Subcutaneous abdominal adipose tissue (tissue), 5 donors: ENCODE measurements at regions not wholly inside any gene's neighbourhood (a gene's known extent, or its start where the extent isn't known, plus 50 kb on each side); places are given as distances from the start of the nearest gene placed in this dataset.

Experiments
- H3K27ac ChIP-seq: one replicate; pipeline ENCODE4 v1.7.0; 2013; ENCODE audit warnings: low read depth, mild to moderate bottlenecking, inconsistent platforms, low read length, moderate library complexity
- H3K27me3 ChIP-seq, 5 donors: one replicate each; pipeline ENCODE4 v1.7.0; 2013; ENCODE audit warnings: low read length in 5 of 5, inconsistent platforms in 1 of 5; ENCODE audit not compliant: control insufficient read depth in 5 of 5, insufficient read depth in 4 of 5
- H3K36me3 ChIP-seq, 5 donors: one replicate each; pipeline ENCODE4 v1.7.0; 2013; ENCODE audit warnings: low read length in 5 of 5; ENCODE audit not compliant: control insufficient read depth in 5 of 5, insufficient read depth in 5 of 5
- H3K4me1 ChIP-seq, 5 donors: one replicate each; pipeline ENCODE4 v1.7.0; 2013; ENCODE audit warnings: low read length in 5 of 5, mild to moderate bottlenecking in 3 of 5, moderate library complexity in 1 of 5; ENCODE audit not compliant: control insufficient read depth in 5 of 5, insufficient read depth in 5 of 5
- H3K4me3 ChIP-seq, 5 donors: one replicate each; pipeline ENCODE4 v1.7.0; 2013; ENCODE audit warnings: low read length in 5 of 5, low read depth in 1 of 5
- H3K9ac ChIP-seq, 5 donors: one replicate each; pipeline ENCODE4 v1.7.0; 2013; ENCODE audit warnings: low read length in 5 of 5, mild to moderate bottlenecking in 4 of 5, moderate library complexity in 3 of 5
- H3K9me3 ChIP-seq, 5 donors: one replicate each; pipeline ENCODE4 v1.7.0; 2013; ENCODE audit warnings: low read length in 5 of 5; ENCODE audit not compliant: control insufficient read depth in 5 of 5
- donor health status: healthy.
- donor health status: healthy.
- donor health status: healthy.
- donor health status: healthy.
- donor health status: healthy.

DNA sequence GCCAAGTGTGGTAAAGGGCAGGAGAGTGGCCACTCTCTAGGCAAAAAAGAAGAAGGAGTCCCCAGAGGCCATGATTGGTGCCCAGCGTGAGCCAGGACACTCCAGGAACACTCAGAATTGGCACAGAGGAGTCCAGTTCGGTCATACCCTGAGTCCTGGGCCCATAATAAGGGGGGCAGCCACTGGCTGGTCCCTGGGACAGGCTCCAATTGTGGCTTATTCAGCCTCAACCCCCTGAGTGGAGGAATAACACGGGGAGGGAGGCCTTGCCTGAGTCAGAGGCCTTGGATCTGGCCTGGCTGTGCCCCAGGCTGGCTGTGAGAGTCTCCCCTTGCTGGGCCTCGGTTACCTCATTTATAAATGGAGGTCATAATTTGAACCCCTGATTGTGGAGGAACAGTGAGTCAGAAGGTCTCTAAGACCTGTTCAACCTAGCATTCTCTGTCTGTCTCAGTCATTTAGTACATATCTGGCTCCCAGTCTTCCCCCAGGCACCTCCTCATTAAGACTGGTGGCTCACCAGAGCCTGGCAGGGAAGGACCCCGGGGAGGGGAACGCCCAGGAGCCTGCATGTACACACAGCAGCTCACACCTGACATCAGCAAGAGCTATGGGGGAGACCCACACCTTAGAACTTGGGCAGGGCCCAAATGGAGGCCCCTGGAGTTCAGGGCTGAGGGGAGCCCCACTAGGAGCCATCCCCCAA, 95.9 kb upstream of the ATP2B2 start:
- no peak overlapping the region for H3K9ac ChIP-seq
- no peaks in the 10 kb centered on the region for H3K36me3 ChIP-seq
- no peak overlapping the region for H3K27ac ChIP-seq
- peaks cover 0 to 3% (median 0%) of the 10 kb centered on the region in 5 donors for H3K9me3 ChIP-seq
- H3K4me1 ChIP-seq: no peaks in the 10 kb centered on the region
- H3K27me3 ChIP-seq: peaks cover 3 to 29% (median 8%) of the 10 kb centered on the region in 5 donors
- H3K4me3 ChIP-seq: no peak overlapping the region

- peaks cover 0 to 2% (median 0%) of the 10 kb centered on the region in 5 donors for H3K9me3 ChIP-seq
Measured at GRCh38 chr3:10601857-10602230, 96.5 kb upstream of the ATP2B2 start.

DNA sequence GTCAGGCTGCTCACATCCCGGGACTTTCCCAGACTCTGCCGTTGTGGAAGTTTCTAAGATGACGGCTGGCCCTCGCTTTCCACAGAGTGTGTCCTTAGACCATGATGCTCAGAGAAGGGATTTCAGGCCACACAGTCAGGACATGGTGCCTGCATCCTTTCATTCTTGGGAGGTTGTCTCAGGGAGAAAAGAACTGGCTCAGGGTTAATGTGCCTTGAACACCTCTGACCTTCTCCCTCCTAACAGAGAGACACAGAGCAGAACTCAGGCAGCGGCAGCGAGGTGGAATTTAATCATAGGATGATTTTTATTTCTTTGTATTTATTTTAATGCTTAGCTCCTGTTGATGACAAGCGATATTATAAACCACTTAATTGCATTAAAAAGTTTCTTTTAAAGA, 96.9 kb upstream of the ATP2B2 start:
- no peak overlapping the region for H3K27ac ChIP-seq

More at GRCh38 chr3:10601857-10602230, 96.5 kb upstream of the ATP2B2 start:
- no peaks in the 10 kb centered on the region for H3K4me1 ChIP-seq
- H3K27me3 ChIP-seq: peaks cover 3 to 29% (median 10%) of the 10 kb centered on the region in 5 donors
- H3K4me3 ChIP-seq: no peak overlapping the region
- no peak overlapping the region for H3K27ac ChIP-seq
- H3K9ac ChIP-seq: no peak overlapping the region
- no peaks in the 10 kb centered on the region for H3K36me3 ChIP-seq

GRCh38 chr3:10602769-10603768, 97.7 kb upstream of the ATP2B2 start:
- Histone ChIP-seq H3K27me3 (peaks cover 3 to 34% (median 6%) of the 10 kb centered on the region in 5 donors), H3K9me3 (no peaks in the 10 kb centered on the region), H3K4me1 (no peaks in the 10 kb centered on the region), H3K27ac (no peak overlapping the region), H3K36me3 (no peaks in the 10 kb centered on the region), H3K9ac (no peak overlapping the region), H3K4me3 (no peak overlapping the region)

More for the DNA sequence above, 96.9 kb upstream of the ATP2B2 start:
- Histone ChIP-seq H3K4me1 (no peaks in the 10 kb centered on the region), H3K9me3 (no peaks in the 10 kb centered on the region), H3K4me3 (no peak overlapping the region), H3K27me3 (peaks cover 3 to 30% (median 6%) of the 10 kb centered on the region in 5 donors), H3K9ac (no peak overlapping the region), H3K36me3 (no peaks in the 10 kb centered on the region)

DNA sequence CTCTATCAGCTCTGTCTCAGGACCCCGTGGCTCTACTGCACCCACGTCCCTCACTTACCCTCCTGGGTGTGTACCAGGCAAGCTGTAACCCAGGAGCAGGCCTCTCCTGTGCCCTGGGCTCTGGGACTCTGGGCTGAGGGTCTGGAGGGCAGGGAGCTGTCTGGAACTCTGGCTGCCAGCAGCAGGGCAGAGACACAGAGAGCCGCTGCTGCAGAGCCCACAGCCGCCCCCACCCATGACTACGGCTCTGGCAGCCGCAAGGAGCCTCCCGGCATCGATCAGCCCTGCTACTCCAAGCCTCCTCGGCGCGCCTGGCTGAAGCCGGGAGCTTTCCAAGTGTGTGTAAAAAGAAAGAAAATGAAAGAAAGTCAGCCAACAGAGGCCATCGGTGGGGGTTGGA, 103.7 kb upstream of the ATP2B2 start:
- no peaks in the 10 kb centered on the region for H3K4me1 ChIP-seq

GRCh38 chr3:10614168-10614567, 108.8 kb upstream of the ATP2B2 start:
- Histone ChIP-seq H3K27me3 (peaks cover 4 to 14% (median 7%) of the 10 kb centered on the region in 5 donors), H3K4me1 (no peaks in the 10 kb centered on the region), H3K4me3 (no peak overlapping the region), H3K27ac (no peak overlapping the region), H3K36me3 (no peaks in the 10 kb centered on the region), H3K9ac (no peak overlapping the region), H3K9me3 (peaks cover 0 to 25% (median 18%) of the 10 kb centered on the region in 5 donors)

More for the DNA sequence above, 103.7 kb upstream of the ATP2B2 start:
- H3K27ac ChIP-seq: no peak overlapping the region
- H3K27me3 ChIP-seq: peaks cover 0 to 13% (median 10%) of the 10 kb centered on the region in 5 donors
- no peak overlapping the region for H3K9ac ChIP-seq
- no peak overlapping the region for H3K4me3 ChIP-seq
- no peaks in the 10 kb centered on the region for H3K36me3 ChIP-seq
- H3K9me3 ChIP-seq: peaks cover 0 to 25% (median 18%) of the 10 kb centered on the region in 5 donors

DNA sequence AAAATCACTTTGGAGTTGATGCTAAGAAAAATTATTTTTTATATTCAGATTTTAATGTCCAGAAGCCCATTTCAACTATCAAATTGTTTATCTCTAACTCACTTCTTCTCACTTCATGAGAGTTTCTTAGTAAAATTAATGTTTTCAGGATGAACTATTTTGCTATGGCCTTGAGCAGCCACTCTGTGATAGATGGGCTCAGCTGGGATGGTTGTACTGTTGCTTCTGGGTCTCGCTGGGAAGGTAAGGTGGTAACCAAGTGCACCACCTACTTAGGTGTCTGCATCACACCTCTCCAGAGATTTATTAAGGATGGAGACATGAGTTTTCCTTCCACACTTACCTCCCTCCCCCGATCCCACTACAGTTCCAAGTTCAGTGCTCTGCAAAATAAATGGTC, 110.3 kb upstream of the ATP2B2 start:
- peaks cover 9 to 22% (median 12%) of the 10 kb centered on the region in 5 donors for H3K27me3 ChIP-seq
- H3K4me3 ChIP-seq: no peak overlapping the region
- peaks cover 0 to 25% (median 18%) of the 10 kb centered on the region in 5 donors for H3K9me3 ChIP-seq
- H3K36me3 ChIP-seq: no peaks in the 10 kb centered on the region
- no peak overlapping the region for H3K27ac ChIP-seq
- H3K9ac ChIP-seq: no peak overlapping the region
- H3K4me1 ChIP-seq: no peaks in the 10 kb centered on the region

- Histone ChIP-seq H3K9ac (no peak overlapping the region), H3K4me3 (no peak overlapping the region), H3K4me1 (no peaks in the 10 kb centered on the region), H3K36me3 (no peaks in the 10 kb centered on the region), H3K9me3 (peaks cover 0 to 25% (median 18%) of the 10 kb centered on the region in 5 donors), H3K27me3 (peaks cover 12 to 28% (median 18%) of the 10 kb centered on the region in 5 donors), H3K27ac (no peak overlapping the region)
Measured at GRCh38 chr3:10616321-10616720, 110.9 kb upstream of the ATP2B2 start.

- Histone ChIP-seq H3K27me3 (peaks cover 10 to 29% (median 21%) of the 10 kb centered on the region in 5 donors), H3K4me3 (no peak overlapping the region), H3K4me1 (no peaks in the 10 kb centered on the region), H3K36me3 (no peaks in the 10 kb centered on the region), H3K9me3 (no peaks in the 10 kb centered on the region), H3K27ac (no peak overlapping the region), H3K9ac (no peak overlapping the region)
Measured at GRCh38 chr3:10619989-10620832, 114.8 kb upstream of the ATP2B2 start.
